ENCODE measurements at regions not wholly inside any gene's neighbourhood (a gene's known extent, or its start where the extent isn't known, plus 50 kb on each side); places are given as distances from the start of the nearest gene placed in this dataset.

DNA sequence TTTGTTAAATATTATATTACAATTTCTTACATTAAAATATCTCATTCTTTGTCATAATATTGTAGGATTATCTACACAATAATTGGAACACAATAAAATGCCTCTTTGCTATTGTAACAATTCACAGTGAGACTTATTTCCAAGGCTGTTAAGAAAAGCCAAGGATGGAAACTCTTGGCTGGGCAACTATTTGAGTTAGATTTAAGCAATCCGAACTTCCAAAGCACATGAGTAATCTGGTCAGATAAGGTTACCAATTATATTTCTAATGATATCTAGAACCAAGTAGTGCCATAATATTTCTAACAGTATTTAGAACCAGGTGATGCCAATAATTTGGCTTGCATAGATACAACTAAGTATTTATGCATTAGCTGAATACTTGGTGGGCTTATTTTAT, 154.7 kb upstream of the KCNK2 start:
- TF ChIP-seq, protein P1, sequence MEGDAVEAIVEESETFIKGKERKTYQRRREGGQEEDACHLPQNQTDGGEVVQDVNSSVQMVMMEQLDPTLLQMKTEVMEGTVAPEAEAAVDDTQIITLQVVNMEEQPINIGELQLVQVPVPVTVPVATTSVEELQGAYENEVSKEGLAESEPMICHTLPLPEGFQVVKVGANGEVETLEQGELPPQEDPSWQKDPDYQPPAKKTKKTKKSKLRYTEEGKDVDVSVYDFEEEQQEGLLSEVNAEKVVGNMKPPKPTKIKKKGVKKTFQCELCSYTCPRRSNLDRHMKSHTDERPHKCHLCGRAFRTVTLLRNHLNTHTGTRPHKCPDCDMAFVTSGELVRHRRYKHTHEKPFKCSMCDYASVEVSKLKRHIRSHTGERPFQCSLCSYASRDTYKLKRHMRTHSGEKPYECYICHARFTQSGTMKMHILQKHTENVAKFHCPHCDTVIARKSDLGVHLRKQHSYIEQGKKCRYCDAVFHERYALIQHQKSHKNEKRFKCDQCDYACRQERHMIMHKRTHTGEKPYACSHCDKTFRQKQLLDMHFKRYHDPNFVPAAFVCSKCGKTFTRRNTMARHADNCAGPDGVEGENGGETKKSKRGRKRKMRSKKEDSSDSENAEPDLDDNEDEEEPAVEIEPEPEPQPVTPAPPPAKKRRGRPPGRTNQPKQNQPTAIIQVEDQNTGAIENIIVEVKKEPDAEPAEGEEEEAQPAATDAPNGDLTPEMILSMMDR (conservative IDR thresholded peaks at IDR 0.05; ENCODE audit: low read length), result no peak
- no peak for TF ChIP-seq EZH2phosphoT487 (IDR thresholded peaks at IDR 0.05; ENCODE audit: borderline replicate concordance)
